ENCODE measurements at regions not wholly inside any gene's neighbourhood (a gene's known extent, or its start where the extent isn't known, plus 50 kb on each side); places are given as distances from the start of the nearest gene placed in this dataset.

- no peaks in the 10 kb centered on the region for H3K36me3 ChIP-seq (replicated peaks; ENCODE audit: control insufficient read depth, insufficient read depth, low read length)
- no peaks in the 10 kb centered on the region for H3K27me3 ChIP-seq (ENCODE audit: control insufficient read depth, insufficient read depth, low read length)
- DNase-seq: no peak
- H3K4me3 ChIP-seq (ENCODE audit: insufficient read depth, low read depth, low read length): no peak overlapping the region
These were observed 135.0 kb upstream of the ZNF804A start for GRCh38 chr2:184463102-184463865.

DNA sequence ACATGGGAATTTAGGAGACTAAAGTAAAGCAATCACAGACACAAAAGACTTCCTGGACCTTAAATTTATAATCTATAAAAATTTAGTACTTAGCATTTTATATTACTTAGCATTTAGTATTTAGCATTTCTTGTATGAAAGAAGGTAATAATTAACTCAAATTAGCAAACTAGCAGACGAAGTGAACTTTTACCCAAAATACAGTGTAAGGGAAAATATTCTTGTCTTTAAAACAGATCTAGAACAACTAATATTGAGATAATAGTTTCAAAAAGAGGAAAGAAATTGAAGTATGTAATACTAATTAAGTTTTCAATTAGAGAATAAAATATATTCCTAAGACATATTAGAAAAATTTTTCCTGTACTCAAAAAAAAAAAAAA, 134.5 kb upstream of the ZNF804A start:
- Histone ChIP-seq H3K36me3 (replicated peaks; ENCODE audit: control insufficient read depth, insufficient read depth, low read length) (no peaks in the 10 kb centered on the region), H3K4me3 (ENCODE audit: insufficient read depth, low read depth, low read length) (no peak overlapping the region), H3K27me3 (ENCODE audit: control insufficient read depth, insufficient read depth, low read length) (no peaks in the 10 kb centered on the region)
- no peak for DNase-seq

DNA sequence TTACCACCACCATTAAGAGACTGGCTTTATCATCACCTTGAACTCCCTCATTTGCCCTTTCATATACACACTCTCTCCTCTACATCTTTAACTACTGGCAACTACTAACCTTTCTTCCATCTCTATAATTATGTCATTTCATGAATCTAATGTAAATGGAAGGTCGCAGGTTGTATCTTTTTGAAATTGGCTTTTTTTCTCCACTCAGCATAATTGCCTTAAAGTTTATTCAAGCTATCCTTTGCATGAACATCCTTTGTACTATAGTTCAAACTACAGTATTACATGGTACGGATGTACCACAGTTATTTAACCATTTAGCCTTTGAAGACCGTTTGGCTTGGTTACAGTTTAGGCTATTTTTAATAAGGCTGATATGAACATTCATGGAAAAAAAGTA, 129.5 kb upstream of the ZNF804A start:
- Histone ChIP-seq H3K27me3 (ENCODE audit: control insufficient read depth, insufficient read depth, low read length) (no peaks in the 10 kb centered on the region), H3K36me3 (replicated peaks; ENCODE audit: control insufficient read depth, insufficient read depth, low read length) (no peaks in the 10 kb centered on the region), H3K4me3 (ENCODE audit: insufficient read depth, low read depth, low read length) (no peak overlapping the region)
- DNase-seq: no peak

GRCh38 chr2:184472481-184472880, 125.8 kb upstream of the ZNF804A start:
- no peak for DNase-seq
- Histone ChIP-seq H3K27me3 (ENCODE audit: control insufficient read depth, insufficient read depth, low read length) (no peaks in the 10 kb centered on the region), H3K36me3 (replicated peaks; ENCODE audit: control insufficient read depth, insufficient read depth, low read length) (no peaks in the 10 kb centered on the region), H3K4me3 (ENCODE audit: insufficient read depth, low read depth, low read length) (no peak overlapping the region)

- no peak for DNase-seq
- H3K4me3 ChIP-seq (ENCODE audit: insufficient read depth, low read depth, low read length): no peak overlapping the region
- H3K36me3 ChIP-seq (replicated peaks; ENCODE audit: control insufficient read depth, insufficient read depth, low read length): no peaks in the 10 kb centered on the region
- H3K27me3 ChIP-seq (ENCODE audit: control insufficient read depth, insufficient read depth, low read length): no peaks in the 10 kb centered on the region
These were observed 116.5 kb upstream of the ZNF804A start for GRCh38 chr2:184481865-184482264.

- H3K36me3 ChIP-seq (replicated peaks; ENCODE audit: control insufficient read depth, insufficient read depth, low read length): no peaks in the 10 kb centered on the region
These were observed 99.4 kb upstream of the ZNF804A start for GRCh38 chr2:184498936-184499335.

DNA sequence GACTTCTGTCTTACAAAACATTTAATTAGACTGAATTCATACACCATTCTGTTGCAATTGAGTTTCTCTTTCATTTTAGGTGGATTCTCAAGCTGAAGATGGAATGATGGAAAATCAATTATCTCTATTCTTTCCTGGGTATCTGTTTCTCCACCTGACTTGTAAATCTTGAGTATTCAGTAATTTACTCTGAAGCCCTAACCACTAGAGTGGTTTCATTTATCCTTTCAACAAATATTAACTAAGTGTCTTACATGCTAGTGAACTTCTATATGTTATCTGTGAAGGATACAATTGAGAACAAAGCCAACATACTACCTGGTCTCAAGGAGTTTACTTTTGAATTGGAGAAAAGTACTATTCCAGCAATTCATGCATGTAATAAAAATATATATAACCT, 94.1 kb upstream of the ZNF804A start:
- Histone ChIP-seq H3K36me3 (replicated peaks; ENCODE audit: control insufficient read depth, insufficient read depth, low read length) (no peaks in the 10 kb centered on the region), H3K4me3 (ENCODE audit: insufficient read depth, low read depth, low read length) (no peak overlapping the region), H3K27me3 (ENCODE audit: control insufficient read depth, insufficient read depth, low read length) (no peaks in the 10 kb centered on the region)
- no peak for DNase-seq

More at GRCh38 chr2:184498936-184499335, 99.4 kb upstream of the ZNF804A start:
- no peak for DNase-seq
- H3K4me3 ChIP-seq (ENCODE audit: insufficient read depth, low read depth, low read length): no peak overlapping the region
- no peaks in the 10 kb centered on the region for H3K27me3 ChIP-seq (ENCODE audit: control insufficient read depth, insufficient read depth, low read length)

GRCh38 chr2:184507254-184507653, 91.1 kb upstream of the ZNF804A start:
- no peak for DNase-seq
- Histone ChIP-seq H3K36me3 (replicated peaks; ENCODE audit: control insufficient read depth, insufficient read depth, low read length) (no peaks in the 10 kb centered on the region), H3K27me3 (ENCODE audit: control insufficient read depth, insufficient read depth, low read length) (no peaks in the 10 kb centered on the region), H3K4me3 (ENCODE audit: insufficient read depth, low read depth, low read length) (no peak overlapping the region)

- DNase-seq: no peak
- Histone ChIP-seq H3K27me3 (ENCODE audit: control insufficient read depth, insufficient read depth, low read length) (no peaks in the 10 kb centered on the region), H3K36me3 (replicated peaks; ENCODE audit: control insufficient read depth, insufficient read depth, low read length) (no peaks in the 10 kb centered on the region), H3K4me3 (ENCODE audit: insufficient read depth, low read depth, low read length) (no peak overlapping the region)
These were observed 80.9 kb upstream of the ZNF804A start for GRCh38 chr2:184517402-184517801.

- Histone ChIP-seq H3K36me3 (replicated peaks; ENCODE audit: control insufficient read depth, insufficient read depth, low read length) (no peaks in the 10 kb centered on the region), H3K27me3 (ENCODE audit: control insufficient read depth, insufficient read depth, low read length) (no peaks in the 10 kb centered on the region), H3K4me3 (ENCODE audit: insufficient read depth, low read depth, low read length) (no peak overlapping the region)
- no peak for DNase-seq
These were observed 77.9 kb upstream of the ZNF804A start for GRCh38 chr2:184520441-184520840.

GRCh38 chr2:184523732-184524131, 74.6 kb upstream of the ZNF804A start:
- H3K36me3 ChIP-seq (replicated peaks; ENCODE audit: control insufficient read depth, insufficient read depth, low read length): no peaks in the 10 kb centered on the region
- DNase-seq: no peak
- no peaks in the 10 kb centered on the region for H3K27me3 ChIP-seq (ENCODE audit: control insufficient read depth, insufficient read depth, low read length)
- no peak overlapping the region for H3K4me3 ChIP-seq (ENCODE audit: insufficient read depth, low read depth, low read length)

DNA sequence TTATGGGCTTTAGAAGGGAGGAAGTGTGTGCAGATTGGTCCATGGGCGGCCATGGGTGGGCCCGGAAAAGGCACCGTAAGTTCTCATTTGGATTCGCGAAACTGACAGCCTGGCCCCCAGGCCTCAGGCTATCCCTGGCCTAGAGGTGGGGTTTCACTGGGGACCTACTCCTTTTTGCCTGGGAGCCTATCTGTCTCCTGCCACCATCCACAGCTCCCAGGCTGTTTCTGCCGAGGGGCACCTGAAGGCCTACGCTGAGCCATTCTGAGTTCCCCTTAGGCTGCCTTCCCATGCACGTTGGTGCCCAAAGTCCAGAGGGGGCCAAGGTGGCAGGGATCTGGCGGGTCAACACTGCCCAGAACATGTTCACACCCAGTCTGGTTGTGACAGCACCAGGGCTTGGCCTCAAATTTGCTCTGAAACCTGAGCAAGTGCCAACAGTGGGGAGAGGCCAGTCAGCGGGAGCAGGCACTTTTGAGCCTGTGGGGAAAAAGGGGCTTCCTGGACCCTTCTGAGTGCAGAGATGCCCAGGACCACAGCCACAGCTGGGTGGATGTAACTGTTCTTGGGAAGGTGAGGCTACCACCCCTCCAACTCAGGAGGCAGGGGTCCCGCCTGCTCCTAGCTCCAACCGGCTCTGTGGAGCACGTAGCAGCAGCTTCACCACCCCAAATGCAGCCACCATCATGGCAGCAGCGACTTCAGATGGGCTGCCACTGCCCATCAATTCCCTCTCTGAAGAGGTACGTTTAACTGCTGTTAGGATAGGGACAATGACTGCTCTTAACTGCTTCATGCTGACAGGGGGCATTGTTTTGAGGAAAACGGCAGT, 73.6 kb upstream of the ZNF804A start:
- no peaks in the 10 kb centered on the region for H3K36me3 ChIP-seq (replicated peaks; ENCODE audit: control insufficient read depth, insufficient read depth, low read length)
- no peaks in the 10 kb centered on the region for H3K27me3 ChIP-seq (ENCODE audit: control insufficient read depth, insufficient read depth, low read length)
- no peak overlapping the region for H3K4me3 ChIP-seq (ENCODE audit: insufficient read depth, low read depth, low read length)
- no peak for DNase-seq

GRCh38 chr2:184527058-184527457, 71.3 kb upstream of the ZNF804A start:
- no peak for DNase-seq
- Histone ChIP-seq H3K27me3 (ENCODE audit: control insufficient read depth, insufficient read depth, low read length) (no peaks in the 10 kb centered on the region), H3K36me3 (replicated peaks; ENCODE audit: control insufficient read depth, insufficient read depth, low read length) (no peaks in the 10 kb centered on the region), H3K4me3 (ENCODE audit: insufficient read depth, low read depth, low read length) (no peak overlapping the region)

DNA sequence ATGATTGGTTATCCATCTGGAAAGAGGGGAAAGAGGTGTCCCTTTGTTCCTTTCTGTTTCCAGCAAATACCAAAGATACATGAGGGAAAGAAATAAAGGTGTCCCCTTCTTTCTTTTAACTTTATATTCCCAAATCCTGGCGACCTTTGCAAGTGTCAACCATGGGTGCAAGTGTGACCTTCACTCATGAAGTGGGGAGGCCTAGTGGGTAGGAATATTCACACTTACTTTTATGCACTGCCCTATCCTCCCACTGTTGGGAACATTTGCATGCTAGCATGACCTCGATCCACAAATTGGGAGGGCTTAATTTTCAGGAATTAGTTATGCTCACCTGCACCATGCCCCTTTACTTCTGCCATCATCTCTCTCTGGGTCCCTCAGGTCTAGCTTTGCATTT, 70.2 kb upstream of the ZNF804A start:
- DNase-seq: no peak
- Histone ChIP-seq H3K4me3 (ENCODE audit: insufficient read depth, low read depth, low read length) (no peak overlapping the region), H3K36me3 (replicated peaks; ENCODE audit: control insufficient read depth, insufficient read depth, low read length) (no peaks in the 10 kb centered on the region), H3K27me3 (ENCODE audit: control insufficient read depth, insufficient read depth, low read length) (no peaks in the 10 kb centered on the region)

GRCh38 chr2:184530239-184530638, 68.1 kb upstream of the ZNF804A start:
- Histone ChIP-seq H3K36me3 (replicated peaks; ENCODE audit: control insufficient read depth, insufficient read depth, low read length) (no peaks in the 10 kb centered on the region), H3K27me3 (ENCODE audit: control insufficient read depth, insufficient read depth, low read length) (no peaks in the 10 kb centered on the region)
- DNase-seq: no peak

More at GRCh38 chr2:184530239-184530638, 68.1 kb upstream of the ZNF804A start:
- no peak overlapping the region for H3K4me3 ChIP-seq (ENCODE audit: insufficient read depth, low read depth, low read length)
